ENCODE measurements at regions not wholly inside any gene's neighbourhood (a gene's known extent, or its start where the extent isn't known, plus 50 kb on each side); places are given as distances from the start of the nearest gene placed in this dataset.

DNA sequence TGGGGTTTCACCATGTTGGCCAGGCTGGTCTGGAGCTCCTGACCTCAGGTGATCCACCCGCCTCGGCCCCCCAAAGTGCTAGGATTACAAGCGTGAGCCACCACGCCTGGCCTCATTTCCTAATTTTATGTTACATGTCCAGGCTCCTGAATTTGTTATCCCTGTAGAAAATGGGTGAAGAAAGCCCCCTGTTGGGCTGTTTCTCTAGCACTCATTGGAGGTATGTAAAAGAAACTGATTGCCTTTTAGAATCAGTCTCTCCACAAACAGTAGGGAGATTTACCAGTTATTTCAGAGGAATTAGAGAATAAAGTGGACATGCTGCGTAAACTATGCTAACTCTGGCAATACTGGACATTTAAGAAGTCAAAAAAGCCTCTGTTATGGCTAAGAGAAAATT is 364.1 kb upstream of the TBL1XR1 start:
- no peak for DNase-seq
- Mint-ChIP-seq H3K9me3 (no peaks in the 10 kb centered on the region), H3K36me3 (ENCODE audit: low read depth) (no peaks in the 10 kb centered on the region), H3K4me1 (ENCODE audit: low read depth) (no peaks in the 10 kb centered on the region), H3K27me3 (ENCODE audit: low read depth) (no peaks in the 10 kb centered on the region), H3K4me3 (no peak overlapping the region), H3K27ac (no peak overlapping the region)
- CTCF ChIA-PET, result no interaction called here
- intact Hi-C loops (cut with micrococcal nuclease), result no loop called here

DNA sequence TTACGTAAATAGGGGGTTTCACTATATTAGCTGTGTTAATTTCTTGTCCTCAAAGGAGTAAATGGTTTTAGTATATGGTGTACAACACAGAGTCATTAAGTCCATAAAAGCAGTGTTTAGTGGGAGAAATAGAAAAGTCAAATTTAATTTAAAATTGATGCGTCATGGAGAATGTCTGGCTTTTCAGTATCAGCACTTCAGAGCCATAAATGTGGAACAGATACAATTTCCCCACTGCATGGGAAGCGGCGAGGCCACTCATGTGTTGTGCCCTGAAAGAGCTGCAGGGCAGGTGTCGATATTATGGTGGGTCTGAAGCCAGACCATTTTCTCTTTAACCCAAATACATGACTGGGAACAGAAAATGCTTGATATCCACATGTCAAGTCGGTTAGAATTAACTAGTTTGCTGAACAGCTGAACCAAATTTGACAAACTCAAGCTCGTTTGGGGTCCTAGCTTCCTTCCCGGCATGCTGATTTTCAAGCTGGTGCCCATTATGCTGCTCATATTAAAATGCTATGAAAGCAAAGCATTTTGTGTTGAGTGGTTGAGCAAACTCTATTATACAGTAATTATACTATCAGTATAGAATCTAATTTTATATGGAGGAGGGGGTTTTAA is 364.6 kb upstream of the TBL1XR1 start:
- no peaks in the 10 kb centered on the region for H3K36me3 Mint-ChIP-seq (ENCODE audit: low read depth)
- no peak for DNase-seq
- intact Hi-C loops (cut with micrococcal nuclease), result no loop called here
- no peaks in the 10 kb centered on the region for H3K4me1 Mint-ChIP-seq (ENCODE audit: low read depth)
- CTCF ChIA-PET, result no interaction called here
- H3K4me3 Mint-ChIP-seq, result no peak overlapping the region
- no peaks in the 10 kb centered on the region for H3K9me3 Mint-ChIP-seq
- no peaks in the 10 kb centered on the region for H3K27me3 Mint-ChIP-seq (ENCODE audit: low read depth)
- no peak overlapping the region for H3K27ac Mint-ChIP-seq

DNA sequence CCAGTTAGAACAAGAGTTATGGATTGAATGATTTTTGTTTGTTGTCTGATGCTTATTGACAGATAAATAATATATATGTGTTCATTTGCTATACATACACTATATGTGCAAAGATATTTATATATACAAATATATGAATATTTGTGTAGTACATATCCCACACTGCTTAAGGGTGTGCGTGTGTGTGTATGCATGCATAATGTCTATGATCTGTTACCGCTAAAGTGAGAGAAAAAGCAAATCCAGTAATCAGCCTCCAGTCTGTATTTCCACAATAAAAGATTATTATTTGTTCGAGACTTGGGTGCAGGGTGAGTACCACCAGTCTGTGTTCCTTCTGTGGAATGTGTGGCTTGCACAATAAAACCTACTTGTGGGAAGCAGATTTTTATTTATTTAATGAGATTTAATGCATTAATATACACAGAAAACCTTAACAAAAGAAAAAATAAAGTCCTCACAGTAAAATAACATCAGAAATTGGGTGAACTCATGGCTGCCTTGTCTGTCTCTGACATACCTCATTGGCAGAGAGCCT is 366.0 kb upstream of the TBL1XR1 start:
- H3K27ac Mint-ChIP-seq, result no peak overlapping the region
- intact Hi-C loops (cut with micrococcal nuclease), result no loop called here
- no peak for DNase-seq
- no peak overlapping the region for H3K4me3 Mint-ChIP-seq
- no peaks in the 10 kb centered on the region for H3K27me3 Mint-ChIP-seq (ENCODE audit: low read depth)
- CTCF ChIA-PET, result no interaction called here
- H3K4me1 Mint-ChIP-seq (ENCODE audit: low read depth), result no peaks in the 10 kb centered on the region
- H3K36me3 Mint-ChIP-seq (ENCODE audit: low read depth), result no peaks in the 10 kb centered on the region
- H3K9me3 Mint-ChIP-seq, result no peaks in the 10 kb centered on the region

DNA sequence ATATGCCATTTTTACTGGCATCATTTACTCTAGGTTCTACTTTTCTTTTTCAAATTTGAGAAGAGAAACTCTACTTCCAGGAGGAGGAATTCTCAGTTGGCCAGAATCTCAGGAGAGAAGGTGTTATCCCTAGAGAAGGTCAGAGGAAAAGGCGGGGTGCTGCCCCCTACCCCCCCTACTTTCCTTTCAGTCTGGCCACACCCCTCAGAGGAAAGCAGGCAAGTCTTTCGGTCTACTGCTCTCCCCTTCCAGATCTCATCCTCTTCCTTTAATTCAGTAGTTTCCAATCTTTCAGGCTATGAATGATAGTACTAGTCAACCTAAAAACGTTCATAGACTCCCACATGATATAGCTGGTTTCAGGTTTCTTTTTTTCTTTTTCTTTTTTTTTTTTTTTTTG is 366.5 kb upstream of the TBL1XR1 start:
- Mint-ChIP-seq H3K36me3 (ENCODE audit: low read depth) (no peaks in the 10 kb centered on the region), H3K27ac (no peak overlapping the region), H3K27me3 (ENCODE audit: low read depth) (no peaks in the 10 kb centered on the region), H3K4me3 (no peak overlapping the region), H3K9me3 (no peaks in the 10 kb centered on the region), H3K4me1 (ENCODE audit: low read depth) (no peaks in the 10 kb centered on the region)
- intact Hi-C loops (cut with micrococcal nuclease), result no loop called here
- no peak for DNase-seq
- CTCF ChIA-PET, result no interaction called here

DNA sequence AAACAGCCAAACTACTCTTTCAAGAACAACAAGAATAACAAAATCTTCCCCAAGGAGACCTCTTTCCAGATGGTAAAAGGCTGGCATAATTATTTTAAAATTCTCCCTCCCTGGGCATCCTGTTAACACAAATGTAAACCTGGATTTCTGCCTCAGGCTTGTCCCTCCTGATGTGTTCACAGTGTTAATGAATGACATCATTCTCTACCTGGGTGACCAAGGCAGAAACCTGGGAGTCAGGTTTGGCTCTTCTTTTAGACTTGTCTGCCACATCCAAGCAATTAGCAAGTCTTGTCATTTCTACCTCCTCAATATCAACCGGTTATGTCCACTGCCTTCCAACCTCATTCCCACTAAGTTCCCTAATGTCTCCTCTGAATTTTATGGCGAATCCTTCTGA is 368.7 kb upstream of the TBL1XR1 start:
- intact Hi-C loops (cut with micrococcal nuclease), result no loop called here
- CTCF ChIA-PET, result no interaction called here

DNA sequence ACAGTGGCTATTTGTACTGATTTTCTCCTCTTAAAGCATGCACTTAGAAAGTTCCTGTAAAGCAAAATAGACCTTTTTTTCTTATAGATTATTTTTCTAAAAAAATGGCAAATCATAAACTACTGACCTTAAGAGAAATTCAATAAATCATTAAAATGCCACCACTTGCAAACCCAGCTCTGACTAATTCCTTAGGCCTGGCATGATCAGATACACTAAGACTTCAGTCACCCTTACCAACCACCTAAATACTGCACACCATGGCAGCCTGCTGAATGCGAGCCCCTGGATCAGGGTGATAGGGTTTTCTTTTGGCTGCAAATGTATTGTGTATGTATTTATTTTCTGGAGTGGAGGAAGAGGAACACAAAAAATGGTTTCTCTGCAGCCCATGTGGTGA is 370.6 kb upstream of the TBL1XR1 start:
- no peak for DNase-seq
- intact Hi-C loops (cut with micrococcal nuclease), result no loop called here
- Mint-ChIP-seq H3K4me1 (ENCODE audit: low read depth) (no peaks in the 10 kb centered on the region), H3K27ac (no peak overlapping the region), H3K36me3 (ENCODE audit: low read depth) (no peaks in the 10 kb centered on the region), H3K27me3 (ENCODE audit: low read depth) (no peaks in the 10 kb centered on the region), H3K9me3 (no peaks in the 10 kb centered on the region), H3K4me3 (no peak overlapping the region)
- CTCF ChIA-PET, result no interaction called here

More for the DNA sequence above, 368.7 kb upstream of the TBL1XR1 start:
- H3K36me3 Mint-ChIP-seq (ENCODE audit: low read depth), result no peaks in the 10 kb centered on the region
- no peak overlapping the region for H3K4me3 Mint-ChIP-seq
- no peaks in the 10 kb centered on the region for H3K4me1 Mint-ChIP-seq (ENCODE audit: low read depth)
- no peaks in the 10 kb centered on the region for H3K27me3 Mint-ChIP-seq (ENCODE audit: low read depth)
- no peaks in the 10 kb centered on the region for H3K9me3 Mint-ChIP-seq
- DNase-seq, result no peak
- no peak overlapping the region for H3K27ac Mint-ChIP-seq

DNA sequence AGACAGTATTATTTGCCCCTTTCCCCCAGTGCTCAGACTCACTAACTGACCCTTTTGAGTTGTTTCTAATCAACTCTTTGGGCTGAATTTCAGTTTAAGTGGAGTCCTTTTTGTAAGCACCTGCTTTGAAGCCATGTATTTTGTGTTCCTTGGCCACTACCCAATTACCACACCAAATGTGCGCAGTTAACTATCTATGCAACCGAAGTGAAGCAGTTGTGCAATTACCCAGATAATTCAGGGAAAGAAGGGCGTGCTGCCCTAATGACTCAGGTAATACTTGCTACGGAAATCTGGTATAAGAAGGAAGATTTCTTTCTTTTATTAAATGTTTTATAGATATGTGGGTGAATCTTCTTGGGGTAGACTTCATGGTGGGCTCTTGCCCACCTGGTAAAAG is 371.9 kb upstream of the TBL1XR1 start:
- Mint-ChIP-seq H3K36me3 (ENCODE audit: low read depth) (no peaks in the 10 kb centered on the region), H3K27ac (no peak overlapping the region), H3K27me3 (ENCODE audit: low read depth) (no peaks in the 10 kb centered on the region), H3K9me3 (no peaks in the 10 kb centered on the region), H3K4me3 (no peak overlapping the region), H3K4me1 (ENCODE audit: low read depth) (no peaks in the 10 kb centered on the region)
- CTCF ChIA-PET, result no interaction called here
- intact Hi-C loops (cut with micrococcal nuclease), result no loop called here
- no peak for DNase-seq

DNA sequence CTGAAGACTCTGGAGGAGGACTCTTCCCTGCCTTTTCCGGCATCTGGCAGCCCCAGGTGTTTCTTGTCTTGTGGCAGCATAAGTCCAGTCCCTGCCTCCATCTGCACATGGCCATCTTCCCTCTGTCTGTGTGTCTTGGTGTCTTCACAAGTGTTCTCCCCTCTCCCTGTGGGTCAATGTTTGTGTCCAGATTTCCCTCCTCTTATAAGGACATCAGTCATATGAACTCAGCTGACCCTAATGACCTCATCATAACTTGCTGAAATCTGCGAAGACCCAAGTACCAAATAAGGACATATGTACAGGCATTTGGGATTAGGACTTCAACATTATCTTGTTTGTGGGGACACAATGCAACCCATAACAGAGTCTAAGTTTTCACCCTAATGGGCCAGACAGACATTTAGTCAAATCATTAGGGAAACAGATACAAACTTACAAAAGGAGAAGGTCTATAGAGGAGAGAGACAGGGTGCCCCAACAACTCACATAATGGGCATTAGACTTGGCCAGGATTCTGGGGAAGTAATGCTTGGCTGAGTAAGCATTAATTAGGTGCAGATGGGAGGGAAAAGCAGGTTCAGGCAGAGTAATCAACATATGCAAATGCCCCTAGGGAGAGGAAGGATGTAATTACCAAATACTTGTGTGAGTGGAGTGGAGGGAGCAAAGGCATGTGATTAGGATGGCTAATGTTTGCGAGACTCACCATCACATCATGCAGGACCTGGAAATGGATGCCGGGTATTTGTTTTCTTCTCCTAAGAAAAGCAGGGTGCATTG is 372.8 kb upstream of the TBL1XR1 start:
- Mint-ChIP-seq H3K4me1 (ENCODE audit: low read depth) (no peaks in the 10 kb centered on the region), H3K4me3 (no peak overlapping the region), H3K9me3 (no peaks in the 10 kb centered on the region), H3K27ac (no peak overlapping the region), H3K36me3 (ENCODE audit: low read depth) (no peaks in the 10 kb centered on the region), H3K27me3 (ENCODE audit: low read depth) (no peaks in the 10 kb centered on the region)
- intact Hi-C loops (cut with micrococcal nuclease), result no loop called here
- CTCF ChIA-PET, result no interaction called here
- DNase-seq, result no peak

DNA sequence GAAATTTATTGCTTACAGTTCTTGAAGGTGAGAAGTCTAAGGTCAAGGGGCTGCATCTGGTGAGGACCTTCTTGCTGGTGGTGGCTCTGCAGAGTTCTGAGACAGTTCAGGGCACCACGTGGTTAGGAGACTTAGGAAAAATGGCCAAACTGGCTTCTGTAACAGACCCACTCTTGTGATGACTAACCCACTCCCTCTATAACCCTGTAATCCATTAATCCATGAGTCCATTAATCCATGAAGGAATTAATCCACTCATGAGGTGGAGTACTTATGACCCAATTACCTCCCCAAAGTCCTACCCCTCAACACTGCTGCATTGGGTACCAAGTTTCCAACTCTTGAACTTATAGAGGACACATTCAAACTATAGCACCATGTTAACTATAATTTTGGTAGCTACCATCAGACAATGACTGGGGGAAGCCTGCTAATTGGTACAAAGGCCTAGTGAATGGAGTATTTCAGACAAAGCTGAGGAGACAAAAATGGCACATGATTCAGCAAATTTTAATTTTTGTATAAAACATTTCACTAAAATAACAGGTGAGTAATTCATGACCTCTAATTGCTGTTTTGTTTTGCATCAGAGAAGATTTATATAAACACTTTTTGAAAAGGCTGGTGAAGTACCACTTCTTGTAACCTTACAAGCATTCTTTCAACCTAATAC is 374.1 kb upstream of the TBL1XR1 start:
- Mint-ChIP-seq H3K27ac (no peak overlapping the region), H3K27me3 (ENCODE audit: low read depth) (no peaks in the 10 kb centered on the region), H3K4me1 (ENCODE audit: low read depth) (no peaks in the 10 kb centered on the region), H3K36me3 (ENCODE audit: low read depth) (no peaks in the 10 kb centered on the region), H3K9me3 (no peaks in the 10 kb centered on the region), H3K4me3 (no peak overlapping the region)
- no peak for DNase-seq
- CTCF ChIA-PET, result no interaction called here
- intact Hi-C loops (cut with micrococcal nuclease), result no loop called here

DNA sequence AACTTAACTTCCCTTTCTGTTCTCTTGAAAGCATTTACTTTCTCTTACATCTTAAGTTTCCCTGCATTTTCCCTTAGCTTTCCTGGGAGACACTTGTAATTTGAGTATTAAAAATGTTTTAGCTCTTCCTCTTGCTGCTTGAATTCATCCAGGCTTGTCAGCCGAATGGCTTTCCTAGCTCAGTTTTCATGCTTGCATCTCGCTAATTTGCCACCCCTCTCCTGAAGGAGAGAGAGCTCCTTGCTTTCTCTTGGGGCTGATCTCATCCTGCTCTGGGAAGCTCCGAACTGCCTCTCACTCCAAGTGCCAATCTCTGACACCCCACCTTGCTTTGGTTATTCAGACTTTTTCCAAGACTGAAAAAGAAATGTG is 374.6 kb upstream of the TBL1XR1 start:
- Mint-ChIP-seq H3K9me3 (no peaks in the 10 kb centered on the region), H3K4me1 (ENCODE audit: low read depth) (no peaks in the 10 kb centered on the region), H3K4me3 (no peak overlapping the region), H3K36me3 (ENCODE audit: low read depth) (no peaks in the 10 kb centered on the region), H3K27ac (no peak overlapping the region), H3K27me3 (ENCODE audit: low read depth) (no peaks in the 10 kb centered on the region)
- intact Hi-C loops (cut with micrococcal nuclease), result no loop called here
- CTCF ChIA-PET, result no interaction called here
- no peak for DNase-seq

DNA sequence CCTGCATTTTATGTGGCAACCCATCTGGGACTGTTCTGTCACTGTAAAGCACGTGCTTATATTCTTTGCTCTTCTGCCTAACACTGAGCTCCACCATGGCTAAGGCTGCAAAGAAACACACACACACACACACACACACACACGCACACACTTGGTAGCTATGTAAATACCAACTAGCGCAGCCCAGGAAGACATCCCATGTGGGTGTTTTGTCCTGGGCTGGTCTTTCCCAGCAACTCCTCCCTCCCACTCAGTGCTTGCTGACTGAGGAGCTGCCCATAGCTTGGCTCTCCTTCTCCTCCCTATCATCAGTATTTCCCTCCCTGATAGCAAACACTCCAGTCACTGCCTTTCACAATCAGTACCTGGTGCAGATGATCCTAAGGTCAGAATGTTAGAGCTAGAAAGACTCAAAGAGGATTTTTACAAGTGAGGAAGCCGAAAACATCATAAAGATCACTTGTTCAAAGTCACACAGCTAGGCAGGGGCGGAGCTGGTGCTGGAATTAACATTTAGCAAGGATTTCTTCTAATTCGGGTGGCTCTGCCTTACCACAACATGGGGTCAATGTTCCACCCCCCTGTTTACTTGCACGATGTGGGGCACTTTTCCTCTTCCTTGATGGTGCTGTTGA is 377.1 kb upstream of the TBL1XR1 start:
- Mint-ChIP-seq H3K4me1 (ENCODE audit: low read depth) (no peaks in the 10 kb centered on the region), H3K27me3 (ENCODE audit: low read depth) (no peaks in the 10 kb centered on the region), H3K9me3 (no peaks in the 10 kb centered on the region), H3K36me3 (ENCODE audit: low read depth) (no peaks in the 10 kb centered on the region), H3K4me3 (no peak overlapping the region), H3K27ac (no peak overlapping the region)
- intact Hi-C loops (cut with micrococcal nuclease), result no loop called here
- CTCF ChIA-PET, result interaction anchor here (0.7 kb wide), 1 partner anchor 67 kb away, joined by 4 read pairs; no protein-coding TSS in a partner anchor
- DNase-seq, result no peak

DNA sequence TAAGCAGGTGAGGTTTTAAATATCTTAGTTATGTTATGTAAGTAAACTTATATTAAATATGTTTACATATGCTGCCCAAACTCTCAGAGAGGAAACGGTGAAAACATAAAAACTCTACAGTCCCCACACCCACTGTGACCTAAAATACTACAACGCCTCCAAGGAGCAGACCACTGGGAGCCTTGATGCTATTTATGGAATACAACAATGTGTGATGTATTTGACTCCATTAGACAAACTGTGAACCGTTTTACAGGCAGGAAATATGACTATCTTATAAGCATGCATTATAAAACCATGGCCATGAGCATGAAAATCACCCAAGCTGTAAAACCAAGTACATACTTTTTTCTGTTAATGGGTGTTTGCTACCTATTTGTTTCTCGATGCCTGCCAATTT is 379.5 kb upstream of the TBL1XR1 start:
- Mint-ChIP-seq H3K27ac (no peak overlapping the region), H3K36me3 (ENCODE audit: low read depth) (no peaks in the 10 kb centered on the region), H3K27me3 (ENCODE audit: low read depth) (no peaks in the 10 kb centered on the region), H3K4me3 (no peak overlapping the region), H3K4me1 (ENCODE audit: low read depth) (no peaks in the 10 kb centered on the region), H3K9me3 (no peaks in the 10 kb centered on the region)
- intact Hi-C loops (cut with micrococcal nuclease), result no loop called here
- CTCF ChIA-PET, result no interaction called here
- no peak for DNase-seq
